Sciatic nerve (tissue), 2 donors: ENCODE measurements at regions not wholly inside any gene's neighbourhood (a gene's known extent, or its start where the extent isn't known, plus 50 kb on each side); places are given as distances from the start of the nearest gene placed in this dataset.
"Not testable (repeated sequence)": the region's sequence is repeated elsewhere in the genome, so short reads cannot be mapped to it uniquely, and the experiment has no call there.

Source experiments
- ATAC-seq: fragments of 200-7000 bp; cut with Tn5 transposase; one replicate; pipeline ENCODE4 v1.9.1; 2020; ENCODE audit warnings: mild to moderate bottlenecking, moderate library complexity
- DNase-seq: peaks from one replicate; pipeline ENCODE4 v3.0.0-alpha.2; 2020; ENCODE audit warnings: low spot score
- intact Hi-C: fragments of 100-400 bp; cut with DNase I; formaldehyde crosslinking; loops from one replicate; pipeline ENCODE4 v1.14.2; 2022
- donor health status: DM: no; HTN: no; CAD: no.
- donor health status: DM: no; HTN: no; CAD: no.

DNA sequence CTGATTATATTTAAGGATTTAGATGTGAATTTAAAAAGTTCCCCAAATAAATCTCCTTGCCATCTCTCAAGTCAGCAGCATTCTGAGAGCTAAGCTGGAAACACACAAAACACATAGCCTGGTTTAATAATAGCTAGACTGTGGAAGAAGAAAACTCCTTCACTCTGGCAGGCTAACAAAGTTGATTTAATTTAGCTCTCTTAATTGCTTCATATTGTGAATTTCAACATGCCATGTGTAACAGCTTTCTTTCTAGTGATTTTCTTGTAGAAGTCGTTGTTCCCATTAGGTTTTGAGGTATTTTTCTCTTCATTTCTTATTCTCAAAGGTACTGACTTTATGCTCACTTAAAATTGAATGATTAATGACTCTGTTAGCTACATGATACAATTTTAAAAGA, 216.8 kb upstream of the AKR1E2 start:
- intact Hi-C loops, result no loop called here
- ATAC-seq (no peak), DNase-seq (no peak)

GRCh38 chr10:4607681-4608080, 218.3 kb upstream of the AKR1E2 start:
- intact Hi-C loops, result no loop called here
- DNase-seq, result no peak
- no peak for ATAC-seq

DNA sequence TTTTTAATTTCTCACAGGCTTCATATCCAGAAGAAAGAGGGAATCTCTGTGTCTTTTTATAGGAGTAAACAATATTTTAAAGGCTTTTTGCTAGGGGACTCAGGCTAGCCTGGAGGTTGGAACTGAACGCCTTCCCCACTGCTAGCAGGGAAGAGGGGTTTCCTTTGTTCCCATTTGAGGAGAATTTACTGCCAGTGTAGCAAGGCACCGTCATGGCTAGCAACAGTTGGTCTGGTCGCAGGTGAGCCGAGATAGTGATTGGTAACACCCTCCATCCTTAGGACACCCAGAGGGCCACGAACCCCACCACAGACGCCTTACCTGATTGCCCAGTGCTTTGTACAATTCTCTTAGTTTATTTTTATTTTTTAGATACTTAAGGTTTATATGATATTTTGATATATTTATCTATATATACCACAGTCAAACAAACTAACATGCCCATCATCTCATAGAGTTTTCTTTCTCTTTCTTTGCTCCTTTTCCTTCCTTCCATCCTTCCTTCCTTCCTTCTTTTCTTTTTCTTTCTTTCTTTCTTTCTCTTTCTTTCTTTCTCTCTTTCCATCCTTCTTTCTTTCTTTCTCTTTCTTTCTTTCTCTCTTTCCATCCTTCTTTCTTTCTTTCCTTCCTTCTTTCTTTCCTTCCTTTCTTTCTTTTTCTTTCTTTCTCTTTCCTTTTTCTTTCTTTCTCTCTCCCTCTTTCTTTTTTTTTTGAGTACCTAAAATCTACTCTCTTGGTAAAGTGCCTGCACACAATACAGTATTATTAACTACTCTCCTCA, 219.0 kb upstream of the AKR1E2 start:
- no peak for ATAC-seq
- intact Hi-C loops, result no loop called here
- DNase-seq, result no peak

DNA sequence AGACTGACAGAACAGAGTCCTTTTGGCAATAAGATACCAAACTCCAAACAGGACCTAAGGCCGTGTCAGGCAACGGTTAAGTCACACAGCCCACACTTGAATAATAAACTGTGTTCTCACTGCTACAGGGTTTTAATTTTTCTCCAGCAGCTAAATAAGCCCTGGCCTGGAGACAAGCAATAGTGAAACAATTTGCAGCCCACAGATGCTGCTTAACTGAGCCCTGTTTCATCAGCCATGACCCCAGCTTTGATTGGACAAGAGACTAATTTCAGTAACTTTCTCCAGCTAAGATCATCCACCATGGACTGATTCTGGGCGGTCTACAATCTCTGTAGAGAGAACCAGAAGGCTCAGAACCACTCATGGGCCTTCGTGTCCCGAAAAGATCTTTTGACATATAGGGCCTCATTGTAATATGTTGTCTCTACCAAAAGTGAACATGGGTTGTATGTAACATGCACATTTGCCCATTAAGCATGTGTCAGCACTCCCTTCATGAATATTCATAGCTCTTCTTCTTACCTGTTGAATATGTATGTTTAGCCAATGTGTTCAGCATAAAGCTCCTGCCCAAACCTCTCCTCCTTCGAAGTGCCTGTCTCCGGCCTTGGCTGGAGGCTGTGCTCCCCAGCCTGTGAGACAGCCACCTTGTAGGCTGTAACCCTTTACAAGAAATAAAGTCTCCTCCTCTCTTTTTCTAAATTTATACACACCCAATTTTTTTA, 223.1 kb upstream of the AKR1E2 start:
- ATAC-seq (no peak), DNase-seq (no peak)
- intact Hi-C loops, result no loop called here

- intact Hi-C loops, result no loop called here
- DNase-seq (no peak), ATAC-seq (no peak)
These were observed 226.5 kb upstream of the AKR1E2 start for GRCh38 chr10:4599471-4599870.

GRCh38 chr10:4597898-4598297, 228.1 kb upstream of the AKR1E2 start:
- DNase-seq, intact Hi-C loops, ATAC-seq: not testable (repeated sequence)

GRCh38 chr10:4596951-4597350, 229.1 kb upstream of the AKR1E2 start:
- intact Hi-C loops, result no loop called here
- ATAC-seq (no peak), DNase-seq (no peak)

DNA sequence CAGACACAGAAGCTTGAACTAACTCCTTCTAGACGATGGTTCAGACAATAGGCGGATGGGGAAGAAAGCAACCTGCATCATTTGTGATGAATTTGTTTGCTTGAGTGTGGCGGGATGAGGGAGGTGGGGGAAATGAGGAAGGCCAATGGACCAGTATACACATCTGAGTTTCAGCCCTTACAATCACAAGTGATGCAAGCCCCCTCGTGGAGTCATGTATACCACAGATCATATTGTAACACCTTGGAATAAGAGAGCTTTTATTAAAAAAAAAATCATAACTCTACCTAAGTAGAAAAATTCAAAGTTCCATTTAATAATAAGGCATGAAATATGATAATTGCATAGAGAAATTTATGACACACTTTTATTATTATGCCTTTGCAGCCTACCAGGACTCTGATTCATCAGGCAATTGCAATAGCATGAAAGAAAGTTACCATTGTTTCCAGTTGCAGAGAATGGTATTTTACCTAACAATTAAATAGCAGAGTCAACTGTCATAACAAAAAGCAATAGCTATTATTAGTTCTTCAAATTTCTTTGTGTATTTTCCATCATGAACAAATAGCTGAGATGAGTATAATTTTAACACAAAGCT, 230.2 kb upstream of the AKR1E2 start:
- intact Hi-C loops, result no loop called here
- ATAC-seq, result no peak
- DNase-seq, result no peak

DNA sequence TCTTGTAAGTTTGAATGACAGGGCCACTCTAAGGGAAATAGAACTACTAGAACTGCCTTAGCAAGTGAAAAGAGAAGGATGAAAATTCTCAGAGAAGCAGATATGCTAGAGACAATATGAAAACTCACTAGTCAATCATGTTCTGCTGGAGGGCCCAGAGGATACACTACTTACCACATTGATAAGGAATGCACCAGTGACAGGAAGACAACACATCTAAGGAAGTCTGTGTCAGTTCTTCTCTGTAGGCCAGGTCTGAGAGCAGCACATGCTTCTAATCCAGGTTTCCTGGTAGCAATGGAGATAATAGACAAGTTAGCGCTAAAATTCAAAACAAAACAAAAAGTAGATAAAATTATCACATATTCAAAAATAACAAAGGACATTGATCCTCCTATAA, 235.2 kb upstream of the AKR1E2 start:
- ATAC-seq (no peak), DNase-seq (no peak)
- intact Hi-C loops, result no loop called here

GRCh38 chr10:4588824-4589223, 237.2 kb upstream of the AKR1E2 start:
- intact Hi-C loops, result no loop called here
- ATAC-seq, result no peak
- no peak for DNase-seq

- DNase-seq (no peak), ATAC-seq (no peak)
- intact Hi-C loops, result no loop called here
These were observed 238.5 kb upstream of the AKR1E2 start for GRCh38 chr10:4587466-4587865.

GRCh38 chr10:4586776-4587175, 239.2 kb upstream of the AKR1E2 start:
- no peak for DNase-seq
- no peak for ATAC-seq
- intact Hi-C loops, result no loop called here

GRCh38 chr10:4581929-4582328, 244.1 kb upstream of the AKR1E2 start:
- no peak for DNase-seq
- ATAC-seq, result no peak
- intact Hi-C loops, result no loop called here

DNA sequence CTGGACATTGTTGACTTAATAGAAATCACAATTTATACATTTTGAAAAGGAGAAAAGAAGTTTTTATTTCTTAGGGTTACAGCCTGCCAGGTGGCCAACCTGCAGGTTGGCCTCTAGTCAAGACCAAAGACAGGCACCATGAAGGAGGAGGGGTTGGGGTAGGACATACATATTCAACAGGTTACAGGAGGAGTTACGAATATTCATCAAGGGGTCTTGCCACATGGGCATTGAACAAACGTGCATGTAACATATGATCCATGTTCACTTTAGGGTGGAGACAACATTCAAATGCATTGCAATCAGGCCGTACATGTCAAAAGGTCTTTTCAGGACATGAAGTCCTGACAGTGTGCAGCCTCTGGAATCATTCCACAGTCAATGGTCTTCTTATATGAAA, 246.2 kb upstream of the AKR1E2 start:
- no peak for ATAC-seq
- intact Hi-C loops, result no loop called here

DNA sequence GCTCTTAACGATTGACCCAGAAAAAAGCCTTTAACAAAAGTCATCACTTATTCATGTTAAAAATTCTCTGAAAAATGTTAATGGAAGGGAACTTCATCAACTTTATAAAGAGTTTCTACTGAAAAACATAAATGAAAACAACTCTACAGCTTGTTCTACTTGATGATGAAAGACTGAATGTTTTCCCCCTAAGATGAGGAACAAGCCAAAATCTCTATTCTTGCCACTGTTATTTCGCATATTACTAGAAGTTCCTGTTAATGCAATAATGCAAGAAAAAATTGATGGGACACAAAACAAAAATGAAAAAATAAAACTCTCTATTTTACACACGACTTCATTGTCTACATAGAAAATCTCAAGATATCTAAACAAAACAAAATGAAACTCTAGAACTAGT, 249.8 kb upstream of the AKR1E2 start:
- intact Hi-C loops, result no loop called here
- ATAC-seq (no peak), DNase-seq (no peak)

More for the DNA sequence above, 246.2 kb upstream of the AKR1E2 start:
- DNase-seq, result no peak

DNA sequence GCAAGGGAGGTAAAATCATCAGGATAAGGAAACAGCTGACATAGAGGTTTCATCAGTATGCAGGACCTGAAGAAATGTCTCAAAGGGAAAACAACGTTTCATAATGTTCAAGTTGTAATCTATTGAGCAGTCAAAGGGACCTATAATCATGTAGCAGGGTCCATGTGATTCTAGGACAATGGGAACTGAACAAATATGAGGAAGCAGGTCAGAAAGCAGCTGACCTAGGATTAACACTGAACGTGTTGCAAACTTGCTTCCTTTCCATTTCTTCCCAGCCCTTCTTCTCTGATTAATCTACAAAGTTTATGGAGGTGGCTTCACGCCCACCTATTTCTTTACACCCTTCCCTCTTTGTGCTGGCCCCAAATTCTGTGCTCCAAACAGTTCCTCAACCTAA, 256.9 kb upstream of the AKR1E2 start:
- ATAC-seq (no peak), DNase-seq (no peak)
- intact Hi-C loops, result no loop called here

GRCh38 chr10:4568731-4569130, 257.3 kb upstream of the AKR1E2 start:
- DNase-seq (no peak), ATAC-seq (no peak)
- intact Hi-C loops, result no loop called here

GRCh38 chr10:4568086-4568485, 257.9 kb upstream of the AKR1E2 start:
- no peak for DNase-seq
- no peak for ATAC-seq
- intact Hi-C loops, result no loop called here

- ATAC-seq, result no peak
- intact Hi-C loops, result no loop called here
- DNase-seq, result no peak
These were observed 258.4 kb upstream of the AKR1E2 start for GRCh38 chr10:4567637-4568036.

- ATAC-seq, result no peak
- intact Hi-C loops, result no loop called here
- no peak for DNase-seq
These were observed 260.0 kb upstream of the AKR1E2 start for GRCh38 chr10:4566011-4566410.
